HG03342 (cell line): ENCODE measurements at regions not wholly inside any gene's neighbourhood (a gene's known extent, or its start where the extent isn't known, plus 50 kb on each side); places are given as distances from the start of the nearest gene placed in this dataset.

Experiments
- ATAC-seq: cut with Tn5 transposase; IDR thresholded peaks from one replicate; pipeline ENCODE4 v1.9.1; 2021; ENCODE audit warnings: mild to moderate bottlenecking, moderate library complexity; ENCODE audit not compliant: unreplicated experiment

- no peak for ATAC-seq
These were observed 882.7 kb upstream of the CHAC2 start for GRCh38 chr2:52884761-52885352.

- no peak for ATAC-seq
These were observed 884.6 kb upstream of the CHAC2 start for GRCh38 chr2:52882974-52883373.

- ATAC-seq, result no peak
These were observed 886.0 kb upstream of the CHAC2 start for GRCh38 chr2:52881606-52882005.

- ATAC-seq, result no peak
These were observed 886.7 kb upstream of the CHAC2 start for GRCh38 chr2:52880872-52881271.

GRCh38 chr2:52879561-52879960 is 888.0 kb upstream of the CHAC2 start:
- ATAC-seq, result no peak

GRCh38 chr2:52877703-52878102 is 889.9 kb upstream of the CHAC2 start:
- ATAC-seq, result no peak

GRCh38 chr2:52874466-52875106 is 893.0 kb upstream of the CHAC2 start:
- no peak for ATAC-seq

GRCh38 chr2:52862801-52863200 is 904.8 kb upstream of the CHAC2 start:
- no peak for ATAC-seq

- ATAC-seq, result no peak
These were observed 906.0 kb upstream of the CHAC2 start for GRCh38 chr2:52861596-52861995.

GRCh38 chr2:52859065-52859464 is 908.5 kb upstream of the CHAC2 start:
- ATAC-seq, result no peak

GRCh38 chr2:52857722-52858121 is 909.9 kb upstream of the CHAC2 start:
- ATAC-seq, result no peak

- ATAC-seq, result no peak
These were observed 915.6 kb upstream of the CHAC2 start for GRCh38 chr2:52852006-52852405.

- no peak for ATAC-seq
These were observed 922.7 kb upstream of the CHAC2 start for GRCh38 chr2:52844701-52845423.

GRCh38 chr2:52835909-52836308 is 931.7 kb upstream of the CHAC2 start:
- ATAC-seq, result no peak

- no peak for ATAC-seq
These were observed 936.4 kb upstream of the CHAC2 start for GRCh38 chr2:52831216-52831615.

- no peak for ATAC-seq
These were observed 939.5 kb upstream of the CHAC2 start for GRCh38 chr2:52828112-52828511.

GRCh38 chr2:52821631-52822030 is 946.0 kb upstream of the CHAC2 start:
- ATAC-seq, result no peak

- no peak for ATAC-seq
These were observed 948.6 kb upstream of the CHAC2 start for GRCh38 chr2:52818958-52819357.

GRCh38 chr2:52810460-52810859 is 957.1 kb upstream of the CHAC2 start:
- ATAC-seq, result peak; percentile 70

GRCh38 chr2:52805901-52806410 is 961.6 kb upstream of the CHAC2 start:
- ATAC-seq, result no peak

GRCh38 chr2:52794581-52794980 is 973.0 kb upstream of the CHAC2 start:
- no peak for ATAC-seq

GRCh38 chr2:52779446-52779845 is 988.2 kb upstream of the CHAC2 start:
- no peak for ATAC-seq
